ENCODE measurements at regions not wholly inside any gene's neighbourhood (a gene's known extent, or its start where the extent isn't known, plus 50 kb on each side); places are given as distances from the start of the nearest gene placed in this dataset.

DNA sequence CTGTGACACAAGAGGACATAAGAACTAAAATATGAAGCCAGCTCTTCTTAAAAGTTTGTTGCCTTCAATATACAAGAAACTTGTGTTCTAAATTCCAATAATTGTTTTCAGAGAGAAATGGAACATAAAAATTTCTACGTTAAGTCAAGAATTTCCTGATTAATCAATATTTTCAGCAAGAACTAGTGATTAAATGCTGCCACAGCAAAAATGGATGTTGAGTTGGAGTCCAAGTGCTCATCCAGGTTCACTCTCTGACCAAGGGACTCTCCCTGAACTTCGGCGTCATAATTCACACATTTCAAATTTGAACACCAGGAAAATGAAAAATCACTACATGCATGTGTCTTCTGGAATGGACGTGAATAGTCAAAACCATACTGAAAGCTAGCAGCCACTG, 1263.6 kb upstream of the GOT2 start:
- Histone ChIP-seq H3K27ac (no peak overlapping the region), H3K27me3 (no peaks in the 10 kb centered on the region), H3K4me3 (no peak overlapping the region), H3K4me1 (no peaks in the 10 kb centered on the region), H3K9me3 (no peaks in the 10 kb centered on the region), H3K36me3 (no peaks in the 10 kb centered on the region)
- TF ChIP-seq, protein P1, sequence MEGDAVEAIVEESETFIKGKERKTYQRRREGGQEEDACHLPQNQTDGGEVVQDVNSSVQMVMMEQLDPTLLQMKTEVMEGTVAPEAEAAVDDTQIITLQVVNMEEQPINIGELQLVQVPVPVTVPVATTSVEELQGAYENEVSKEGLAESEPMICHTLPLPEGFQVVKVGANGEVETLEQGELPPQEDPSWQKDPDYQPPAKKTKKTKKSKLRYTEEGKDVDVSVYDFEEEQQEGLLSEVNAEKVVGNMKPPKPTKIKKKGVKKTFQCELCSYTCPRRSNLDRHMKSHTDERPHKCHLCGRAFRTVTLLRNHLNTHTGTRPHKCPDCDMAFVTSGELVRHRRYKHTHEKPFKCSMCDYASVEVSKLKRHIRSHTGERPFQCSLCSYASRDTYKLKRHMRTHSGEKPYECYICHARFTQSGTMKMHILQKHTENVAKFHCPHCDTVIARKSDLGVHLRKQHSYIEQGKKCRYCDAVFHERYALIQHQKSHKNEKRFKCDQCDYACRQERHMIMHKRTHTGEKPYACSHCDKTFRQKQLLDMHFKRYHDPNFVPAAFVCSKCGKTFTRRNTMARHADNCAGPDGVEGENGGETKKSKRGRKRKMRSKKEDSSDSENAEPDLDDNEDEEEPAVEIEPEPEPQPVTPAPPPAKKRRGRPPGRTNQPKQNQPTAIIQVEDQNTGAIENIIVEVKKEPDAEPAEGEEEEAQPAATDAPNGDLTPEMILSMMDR (IDR thresholded peaks at IDR 0.05) = no peak
- no peak for DNase-seq (ENCODE audit: low spot score)

DNA sequence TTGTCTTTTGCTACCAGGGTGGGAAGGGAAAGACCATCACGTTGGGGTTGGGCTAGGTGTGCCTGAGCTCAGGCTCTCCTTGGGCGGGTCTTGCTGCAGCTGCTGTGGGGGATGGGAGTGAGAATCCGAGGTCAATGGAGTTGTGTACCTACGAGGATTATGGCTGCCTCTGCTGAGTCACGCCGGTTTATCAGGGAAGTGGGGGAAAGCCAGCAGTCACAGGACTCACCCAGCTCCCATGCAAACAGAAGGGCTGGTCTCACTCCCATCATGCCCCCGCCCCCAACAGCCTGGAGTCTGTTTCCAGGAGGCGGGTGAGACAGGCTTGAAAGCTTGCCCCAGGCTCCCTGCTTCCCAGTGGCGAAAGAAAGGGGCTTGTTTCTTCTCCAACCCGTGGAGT, 1259.0 kb upstream of the GOT2 start:
- TF ChIP-seq, protein P1 (IDR thresholded peaks at IDR 0.05) = no peak
- no peaks in the 10 kb centered on the region for H3K36me3 ChIP-seq
- H3K27ac ChIP-seq = no peak overlapping the region
- H3K4me3 ChIP-seq = no peak overlapping the region
- no peak for DNase-seq (ENCODE audit: low spot score)
- H3K27me3 ChIP-seq = no peaks in the 10 kb centered on the region
- H3K9me3 ChIP-seq = peaks cover 0 to 11% of the 10 kb centered on the region in 2 donors
- no peaks in the 10 kb centered on the region for H3K4me1 ChIP-seq

- no peaks in the 10 kb centered on the region for H3K27me3 ChIP-seq
- no peak overlapping the region for H3K27ac ChIP-seq
- TF ChIP-seq, protein P1 (IDR thresholded peaks at IDR 0.05) = no peak
- H3K9me3 ChIP-seq = peaks cover 0 to 11% of the 10 kb centered on the region in 2 donors
- DNase-seq (ENCODE audit: low spot score) = no peak
- H3K36me3 ChIP-seq = no peaks in the 10 kb centered on the region
- no peak overlapping the region for H3K4me3 ChIP-seq
- no peaks in the 10 kb centered on the region for H3K4me1 ChIP-seq
Measured at GRCh38 chr16:59991171-59991570, 1257.1 kb upstream of the GOT2 start.

- Histone ChIP-seq H3K4me1 (no peaks in the 10 kb centered on the region), H3K27ac (no peak overlapping the region), H3K36me3 (no peaks in the 10 kb centered on the region), H3K27me3 (no peaks in the 10 kb centered on the region), H3K4me3 (no peak overlapping the region), H3K9me3 (peaks cover 4 to 23% of the 10 kb centered on the region in 2 donors)
- DNase-seq (ENCODE audit: low spot score) = no peak
- TF ChIP-seq, protein P1 (IDR thresholded peaks at IDR 0.05) = no peak
Measured at GRCh38 chr16:59988591-59988990, 1254.5 kb upstream of the GOT2 start.

GRCh38 chr16:59975953-59976352, 1241.8 kb upstream of the GOT2 start:
- Histone ChIP-seq H3K27ac (no peak overlapping the region), H3K4me1 (no peaks in the 10 kb centered on the region), H3K36me3 (no peaks in the 10 kb centered on the region), H3K27me3 (no peaks in the 10 kb centered on the region), H3K9me3 (no peaks in the 10 kb centered on the region), H3K4me3 (no peak overlapping the region)
- TF ChIP-seq, protein P1 (IDR thresholded peaks at IDR 0.05) = no peak
- no peak for DNase-seq (ENCODE audit: low spot score)

DNA sequence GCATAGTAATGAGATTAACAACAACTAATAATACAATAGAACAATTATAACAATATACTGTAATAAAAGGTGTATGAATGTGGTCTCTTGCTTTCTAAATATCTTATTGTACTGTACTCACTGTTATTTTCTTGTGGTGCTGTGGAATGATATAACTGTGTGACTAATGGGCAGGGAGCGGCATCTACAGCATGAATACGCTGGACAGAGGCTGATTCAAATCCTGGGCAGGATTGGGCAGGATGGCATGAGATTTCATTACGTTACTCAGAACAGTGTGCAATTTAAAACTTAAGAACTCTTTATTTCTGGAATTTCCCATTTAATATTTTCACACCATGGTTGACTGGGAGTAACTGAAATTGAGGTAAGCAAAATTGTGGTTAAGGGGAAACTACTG, 1239.8 kb upstream of the GOT2 start:
- H3K36me3 ChIP-seq = no peaks in the 10 kb centered on the region
- no peak overlapping the region for H3K4me3 ChIP-seq
- no peaks in the 10 kb centered on the region for H3K27me3 ChIP-seq
- H3K27ac ChIP-seq = no peak overlapping the region
- no peaks in the 10 kb centered on the region for H3K9me3 ChIP-seq
- DNase-seq (ENCODE audit: low spot score) = no peak
- no peaks in the 10 kb centered on the region for H3K4me1 ChIP-seq
- TF ChIP-seq, protein P1 (IDR thresholded peaks at IDR 0.05) = no peak
